Breast epithelium (tissue), 4 donors: ENCODE measurements at regions not wholly inside any gene's neighbourhood (a gene's known extent, or its start where the extent isn't known, plus 50 kb on each side); places are given as distances from the start of the nearest gene placed in this dataset.

ENCODE experiments used
- DNase-seq, 2 donors: peaks; one replicate each; pipeline ENCODE4 v3.0.0-alpha.2; 2019; ENCODE audit warnings: low spot score in 2 of 2
- H3K27ac ChIP-seq, 2 donors: fragments of 200-600 bp; sonication (generic) in 1 of 2; one replicate each; pipeline ENCODE4 v1.5.1; 2016 to 2019; ENCODE audit warnings: mild to moderate bottlenecking in 1 of 2
- H3K27me3 ChIP-seq, 2 donors: fragments of 200-600 bp; sonication (generic) in 1 of 2; one replicate each; pipeline versions ENCODE4 v1.5.1 to v1.6.0; 2017 to 2019; ENCODE audit warnings: control low read depth in 1 of 2, mild to moderate bottlenecking in 1 of 2
- H3K36me3 ChIP-seq: fragments of 200-600 bp; one replicate; pipeline ENCODE4 v1.5.1; 2019
- H3K4me1 ChIP-seq, 2 donors: fragments of 200-600 bp; sonication (generic); one replicate each; pipeline ENCODE4 v1.5.1; 2016 to 2019; ENCODE audit warnings: control low read depth in 1 of 2
- H3K4me3 ChIP-seq, 3 donors: fragments of 200-600 bp; sonication (generic); 1 replicate in 2 of 3; 2 replicates in 1 of 3; pipeline ENCODE4 v1.5.1; 2016 to 2019; ENCODE audit warnings: mild to moderate bottlenecking in 3 of 3, moderate library complexity in 2 of 3
- H3K9me3 ChIP-seq, 2 donors: fragments of 200-600 bp; sonication (generic) in 1 of 2; one replicate each; pipeline ENCODE4 v1.5.1; 2016 to 2019; ENCODE audit warnings: control low read depth in 1 of 2
- CTCF ChIP-seq, 3 donors: fragments of 450-650 bp; IDR thresholded peaks; one replicate each; pipeline ENCODE4 v1.5.1; 2016 to 2017; ENCODE audit warnings: antibody characterized with exemption in 3 of 3, mild to moderate bottlenecking in 3 of 3, moderate library complexity in 3 of 3
- POLR2A ChIP-seq: fragments of 450-650 bp; IDR thresholded peaks from one replicate; pipeline ENCODE4 v1.6.1; 2016; ENCODE audit warnings: antibody characterized with exemption, mild to moderate bottlenecking, moderate library complexity
- POLR2AphosphoS5 ChIP-seq, 3 donors: sonication (generic); formaldehyde crosslinking; IDR thresholded peaks; one replicate each; pipeline ENCODE4 v1.6.1; 2017; ENCODE audit warnings: antibody characterized with exemption in 3 of 3
- intact Hi-C: fragments of 100-400 bp; cut with DNase I; formaldehyde crosslinking; loops from one replicate; pipeline ENCODE4 v1.15.1; 2023; ENCODE audit warnings: low total_unique reads

GRCh38 chr6:140846503-140847261 lies 1286.0 kb upstream of the GJE1 start:
- TF ChIP-seq CTCF (IDR thresholded peaks at IDR 0.05) (no peak), POLR2AphosphoS5 (IDR thresholded peaks at IDR 0.05) (no peak), POLR2A (no peak)
- no peak for DNase-seq
- intact Hi-C loops: no loop called here
- H3K27me3 ChIP-seq: no peaks in the 10 kb centered on the region
- no peaks in the 10 kb centered on the region for H3K36me3 ChIP-seq
- H3K9me3 ChIP-seq: no peaks in the 10 kb centered on the region
- H3K4me1 ChIP-seq: no peaks in the 10 kb centered on the region
- H3K4me3 ChIP-seq: no peak overlapping the region
- no peak overlapping the region for H3K27ac ChIP-seq

- intact Hi-C loops: no loop called here
- Histone ChIP-seq H3K4me1 (no peaks in the 10 kb centered on the region), H3K4me3 (no peak overlapping the region), H3K36me3 (no peaks in the 10 kb centered on the region), H3K9me3 (no peaks in the 10 kb centered on the region), H3K27ac (no peak overlapping the region), H3K27me3 (no peaks in the 10 kb centered on the region)
- no peak for TF ChIP-seq POLR2AphosphoS5 (IDR thresholded peaks at IDR 0.05)
- no peak for TF ChIP-seq POLR2A
- TF ChIP-seq CTCF (IDR thresholded peaks at IDR 0.05): no peak
- DNase-seq: no peak
Observed at GRCh38 chr6:140845701-140846100, 1287.0 kb upstream of the GJE1 start.

- no peak overlapping the region for H3K4me3 ChIP-seq
- no peak overlapping the region for H3K27ac ChIP-seq
- H3K27me3 ChIP-seq: no peaks in the 10 kb centered on the region
- intact Hi-C loops: no loop called here
- no peaks in the 10 kb centered on the region for H3K36me3 ChIP-seq
- DNase-seq: no peak
- no peaks in the 10 kb centered on the region for H3K4me1 ChIP-seq
- TF ChIP-seq POLR2AphosphoS5 (IDR thresholded peaks at IDR 0.05): no peak
- TF ChIP-seq POLR2A: no peak
- no peak for TF ChIP-seq CTCF (IDR thresholded peaks at IDR 0.05)
- H3K9me3 ChIP-seq: no peaks in the 10 kb centered on the region
Observed at GRCh38 chr6:140844167-140844566, 1288.6 kb upstream of the GJE1 start.

- H3K4me3 ChIP-seq: no peak overlapping the region
- H3K9me3 ChIP-seq: no peaks in the 10 kb centered on the region
- H3K27me3 ChIP-seq: no peaks in the 10 kb centered on the region
- no peaks in the 10 kb centered on the region for H3K4me1 ChIP-seq
- DNase-seq: no peak
- TF ChIP-seq CTCF (IDR thresholded peaks at IDR 0.05): no peak
- TF ChIP-seq POLR2AphosphoS5 (IDR thresholded peaks at IDR 0.05): no peak
- no peak for TF ChIP-seq POLR2A
- no peaks in the 10 kb centered on the region for H3K36me3 ChIP-seq
- intact Hi-C loops: no loop called here
- H3K27ac ChIP-seq: no peak overlapping the region
Observed at GRCh38 chr6:140833408-140833807, 1299.3 kb upstream of the GJE1 start.

- DNase-seq: no peak
- intact Hi-C loops: no loop called here
- no peaks in the 10 kb centered on the region for H3K27me3 ChIP-seq
- no peaks in the 10 kb centered on the region for H3K4me1 ChIP-seq
- H3K27ac ChIP-seq: no peak overlapping the region
- TF ChIP-seq POLR2A (no peak), POLR2AphosphoS5 (IDR thresholded peaks at IDR 0.05) (no peak), CTCF (IDR thresholded peaks at IDR 0.05) (no peak)
- H3K4me3 ChIP-seq: no peak overlapping the region
- no peaks in the 10 kb centered on the region for H3K36me3 ChIP-seq
- H3K9me3 ChIP-seq: no peaks in the 10 kb centered on the region
Observed at GRCh38 chr6:140830666-140831065, 1302.1 kb upstream of the GJE1 start.
